ENCODE measurements at regions not wholly inside any gene's neighbourhood (a gene's known extent, or its start where the extent isn't known, plus 50 kb on each side); places are given as distances from the start of the nearest gene placed in this dataset.
A peak's percentile ranks its signal among the peaks of the same experiment; 100 is the strongest.

GRCh38 chr7:4616116-4616515, 66.0 kb upstream of the FOXK1 start:
- no peak overlapping the region for H3K4me3 ChIP-seq (ENCODE audit: low read depth, low read length)
- H3K79me2 ChIP-seq: no peaks in the 10 kb centered on the region
- H3K4me1 ChIP-seq: peaks cover 18% of the 10 kb centered on the region
- no peaks in the 10 kb centered on the region for H3K36me3 ChIP-seq (ENCODE audit: control insufficient read depth, insufficient read depth, low read length)
- H3K27me3 ChIP-seq (ENCODE audit: control insufficient read depth, insufficient read depth, low read length): no peaks in the 10 kb centered on the region
- no peak overlapping the region for H3K9ac ChIP-seq
- no peaks in the 10 kb centered on the region for H3K9me3 ChIP-seq (ENCODE audit: control insufficient read depth, low read length)
- no peak overlapping the region for H3K4me2 ChIP-seq (ENCODE audit: low read length)
- no peak overlapping the region for H3K27ac ChIP-seq
- TF ChIP-seq CTCF (IDR thresholded peaks at IDR 0.05): no peak
- no peak overlapping the region for H2AFZ ChIP-seq

- Histone ChIP-seq H3K27me3 (ENCODE audit: control insufficient read depth, insufficient read depth, low read length) (no peaks in the 10 kb centered on the region), H3K9me3 (ENCODE audit: control insufficient read depth, low read length) (no peaks in the 10 kb centered on the region), H3K9ac (no peak overlapping the region), H3K4me1 (peaks cover 10% of the 10 kb centered on the region), H2AFZ (no peak overlapping the region), H3K79me2 (no peaks in the 10 kb centered on the region), H3K4me2 (ENCODE audit: low read length) (no peak overlapping the region), H3K36me3 (ENCODE audit: control insufficient read depth, insufficient read depth, low read length) (no peaks in the 10 kb centered on the region), H3K4me3 (ENCODE audit: low read depth, low read length) (no peak overlapping the region), H3K27ac (no peak overlapping the region)
- TF ChIP-seq CTCF (IDR thresholded peaks at IDR 0.05): no peak
Observed at GRCh38 chr7:4621396-4621795, 60.7 kb upstream of the FOXK1 start.

GRCh38 chr7:4626318-4626845, 55.7 kb upstream of the FOXK1 start:
- Histone ChIP-seq H2AFZ (peak overlapping the region; percentile 3), H3K27ac (peak overlapping the region; percentile 59), H3K9ac (no peak overlapping the region), H3K4me2 (ENCODE audit: low read length) (no peak overlapping the region), H3K79me2 (no peaks in the 10 kb centered on the region), H3K27me3 (ENCODE audit: control insufficient read depth, insufficient read depth, low read length) (no peaks in the 10 kb centered on the region), H3K36me3 (ENCODE audit: control insufficient read depth, insufficient read depth, low read length) (no peaks in the 10 kb centered on the region), H3K4me3 (ENCODE audit: low read depth, low read length) (no peak overlapping the region), H3K9me3 (ENCODE audit: control insufficient read depth, low read length) (no peaks in the 10 kb centered on the region), H3K4me1 (peaks cover 12% of the 10 kb centered on the region)
- TF ChIP-seq CTCF (IDR thresholded peaks at IDR 0.05): no peak

GRCh38 chr7:4629287-4629895, 52.7 kb upstream of the FOXK1 start:
- TF ChIP-seq CTCF (IDR thresholded peaks at IDR 0.05): no peak
- no peak overlapping the region for H3K9ac ChIP-seq
- no peaks in the 10 kb centered on the region for H3K27me3 ChIP-seq (ENCODE audit: control insufficient read depth, insufficient read depth, low read length)
- no peaks in the 10 kb centered on the region for H3K79me2 ChIP-seq
- H3K36me3 ChIP-seq (ENCODE audit: control insufficient read depth, insufficient read depth, low read length): no peaks in the 10 kb centered on the region
- H3K4me1 ChIP-seq: peaks cover 12% of the 10 kb centered on the region
- no peak overlapping the region for H3K4me2 ChIP-seq (ENCODE audit: low read length)
- H3K27ac ChIP-seq: no peak overlapping the region
- no peak overlapping the region for H3K4me3 ChIP-seq (ENCODE audit: low read depth, low read length)
- H2AFZ ChIP-seq: no peak overlapping the region
- no peaks in the 10 kb centered on the region for H3K9me3 ChIP-seq (ENCODE audit: control insufficient read depth, low read length)
